Muscle layer of duodenum (tissue), 2 donors: ENCODE measurements at regions not wholly inside any gene's neighbourhood (a gene's known extent, or its start where the extent isn't known, plus 50 kb on each side); places are given as distances from the start of the nearest gene placed in this dataset.

Experiments
- H3K27ac ChIP-seq: one replicate; pipeline ENCODE4 v1.7.0; 2013; ENCODE audit warnings: mild to moderate bottlenecking, low read length
- H3K27me3 ChIP-seq: one replicate; pipeline ENCODE4 v1.7.0; 2013; ENCODE audit warnings: low read depth, mild to moderate bottlenecking, control low read depth, low read length
- H3K36me3 ChIP-seq, 2 donors: one replicate each; pipeline ENCODE4 v1.7.0; 2013; ENCODE audit warnings: low read length in 2 of 2, control low read depth in 1 of 2, mild to moderate bottlenecking in 1 of 2; ENCODE audit not compliant: insufficient read depth in 2 of 2, control insufficient read depth in 1 of 2
- H3K4me1 ChIP-seq, 2 donors: one replicate each; pipeline ENCODE4 v1.7.0; 2013; ENCODE audit warnings: low read length in 2 of 2, mild to moderate bottlenecking in 2 of 2, control low read depth in 1 of 2, moderate library complexity in 1 of 2; ENCODE audit not compliant: insufficient read depth in 2 of 2, control insufficient read depth in 1 of 2
- H3K4me3 ChIP-seq, 2 donors: one replicate each; pipeline ENCODE4 v1.7.0; 2013; ENCODE audit warnings: low read length in 2 of 2, low read depth in 1 of 2, mild to moderate bottlenecking in 1 of 2
- H3K9me3 ChIP-seq, 2 donors: one replicate each; pipeline ENCODE4 v1.7.0; 2013; ENCODE audit warnings: low read length in 2 of 2, control low read depth in 1 of 2, mild to moderate bottlenecking in 1 of 2; ENCODE audit not compliant: control insufficient read depth in 1 of 2
- donor health status: healthy.

- Histone ChIP-seq H3K4me1 (no peaks in the 10 kb centered on the region), H3K27ac (no peak overlapping the region), H3K9me3 (no peaks in the 10 kb centered on the region), H3K27me3 (no peaks in the 10 kb centered on the region), H3K36me3 (no peaks in the 10 kb centered on the region), H3K4me3 (no peak overlapping the region)
These were observed 113.9 kb upstream of the SLC35B3 start for GRCh38 chr6:8549074-8549790.

DNA sequence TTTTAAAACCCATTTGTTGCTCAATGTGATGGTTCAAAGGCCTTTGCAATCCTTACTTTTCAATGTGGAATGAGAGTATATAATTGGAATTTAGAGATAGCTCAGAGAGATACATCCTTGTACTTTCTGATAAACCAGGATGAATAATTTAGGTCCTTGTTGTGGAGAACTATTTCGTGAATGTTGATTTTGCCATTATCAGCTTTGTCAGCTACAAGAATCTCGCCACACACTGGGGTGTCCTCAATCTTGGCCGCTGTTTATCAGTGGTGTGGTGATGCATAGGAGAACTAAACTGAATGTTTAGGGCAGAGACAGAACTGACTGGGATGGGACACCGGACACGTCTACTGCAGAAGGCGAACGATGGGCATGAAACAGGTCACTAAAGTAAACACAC, 111.2 kb upstream of the SLC35B3 start:
- no peaks in the 10 kb centered on the region for H3K9me3 ChIP-seq
- no peak overlapping the region for H3K27ac ChIP-seq
- no peaks in the 10 kb centered on the region for H3K36me3 ChIP-seq
- no peaks in the 10 kb centered on the region for H3K4me1 ChIP-seq
- no peak overlapping the region for H3K4me3 ChIP-seq
- no peaks in the 10 kb centered on the region for H3K27me3 ChIP-seq

GRCh38 chr6:8545336-8545735, 110.0 kb upstream of the SLC35B3 start:
- H3K9me3 ChIP-seq = peaks cover 0 to 6% of the 10 kb centered on the region in 2 donors
- no peak overlapping the region for H3K27ac ChIP-seq
- no peak overlapping the region for H3K4me3 ChIP-seq
- no peaks in the 10 kb centered on the region for H3K27me3 ChIP-seq
- no peaks in the 10 kb centered on the region for H3K36me3 ChIP-seq
- H3K4me1 ChIP-seq = no peaks in the 10 kb centered on the region

- no peak overlapping the region for H3K27ac ChIP-seq
- H3K4me3 ChIP-seq = no peak overlapping the region
- H3K9me3 ChIP-seq = peaks cover 0 to 10% of the 10 kb centered on the region in 2 donors
- no peaks in the 10 kb centered on the region for H3K4me1 ChIP-seq
- H3K36me3 ChIP-seq = no peaks in the 10 kb centered on the region
- no peaks in the 10 kb centered on the region for H3K27me3 ChIP-seq
These were observed 108.4 kb upstream of the SLC35B3 start for GRCh38 chr6:8543714-8544113.

GRCh38 chr6:8539453-8539852, 104.1 kb upstream of the SLC35B3 start:
- Histone ChIP-seq H3K27me3 (no peaks in the 10 kb centered on the region), H3K27ac (no peak overlapping the region), H3K9me3 (peaks cover 0 to 10% of the 10 kb centered on the region in 2 donors), H3K4me3 (no peak overlapping the region), H3K36me3 (no peaks in the 10 kb centered on the region), H3K4me1 (no peaks in the 10 kb centered on the region)

DNA sequence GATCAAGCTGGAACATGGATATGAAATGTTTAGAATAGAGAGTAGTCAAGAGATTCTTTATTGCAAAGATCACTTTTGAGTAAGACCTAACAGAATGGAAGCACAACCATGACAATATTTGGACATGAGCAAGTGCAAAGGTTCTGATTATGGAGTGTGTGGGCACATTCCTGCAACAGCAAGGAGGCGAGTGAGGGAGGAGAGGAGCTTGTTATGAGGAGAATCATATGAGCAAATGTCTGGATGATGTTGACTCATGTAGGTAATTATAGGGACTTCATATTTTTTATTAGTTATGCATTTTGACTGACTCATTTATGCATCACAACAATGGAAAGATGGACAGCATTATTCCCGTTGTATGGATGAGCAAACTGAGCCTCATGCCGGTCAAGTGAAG, 100.8 kb upstream of the SLC35B3 start:
- Histone ChIP-seq H3K36me3 (no peaks in the 10 kb centered on the region), H3K9me3 (peaks cover 0 to 18% of the 10 kb centered on the region in 2 donors), H3K27me3 (no peaks in the 10 kb centered on the region), H3K4me3 (no peak overlapping the region), H3K4me1 (no peaks in the 10 kb centered on the region), H3K27ac (no peak overlapping the region)

DNA sequence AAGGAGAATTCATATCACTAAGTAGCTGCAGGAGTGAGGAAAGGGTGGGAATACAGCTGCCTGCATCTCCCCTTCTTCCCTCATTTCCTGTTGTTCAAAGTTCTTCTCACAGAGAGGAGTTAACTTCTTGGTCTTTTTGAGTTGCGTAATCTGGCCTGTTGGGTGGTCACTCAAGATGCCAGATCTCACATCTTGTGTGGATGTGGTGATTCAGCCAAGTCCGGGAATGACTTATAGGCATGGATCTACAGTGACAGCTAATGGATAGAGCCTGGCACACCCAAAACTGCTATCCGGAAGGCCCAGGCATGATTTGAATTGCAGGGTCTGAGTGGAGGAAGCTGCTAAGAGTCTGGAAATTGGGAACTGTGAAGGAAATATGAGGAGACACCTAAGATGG, 100.2 kb upstream of the SLC35B3 start:
- H3K27me3 ChIP-seq = no peaks in the 10 kb centered on the region
- no peaks in the 10 kb centered on the region for H3K4me1 ChIP-seq
- H3K27ac ChIP-seq = no peak overlapping the region
- H3K4me3 ChIP-seq = no peak overlapping the region
- H3K9me3 ChIP-seq = peaks cover 0 to 14% of the 10 kb centered on the region in 2 donors
- H3K36me3 ChIP-seq = no peaks in the 10 kb centered on the region

DNA sequence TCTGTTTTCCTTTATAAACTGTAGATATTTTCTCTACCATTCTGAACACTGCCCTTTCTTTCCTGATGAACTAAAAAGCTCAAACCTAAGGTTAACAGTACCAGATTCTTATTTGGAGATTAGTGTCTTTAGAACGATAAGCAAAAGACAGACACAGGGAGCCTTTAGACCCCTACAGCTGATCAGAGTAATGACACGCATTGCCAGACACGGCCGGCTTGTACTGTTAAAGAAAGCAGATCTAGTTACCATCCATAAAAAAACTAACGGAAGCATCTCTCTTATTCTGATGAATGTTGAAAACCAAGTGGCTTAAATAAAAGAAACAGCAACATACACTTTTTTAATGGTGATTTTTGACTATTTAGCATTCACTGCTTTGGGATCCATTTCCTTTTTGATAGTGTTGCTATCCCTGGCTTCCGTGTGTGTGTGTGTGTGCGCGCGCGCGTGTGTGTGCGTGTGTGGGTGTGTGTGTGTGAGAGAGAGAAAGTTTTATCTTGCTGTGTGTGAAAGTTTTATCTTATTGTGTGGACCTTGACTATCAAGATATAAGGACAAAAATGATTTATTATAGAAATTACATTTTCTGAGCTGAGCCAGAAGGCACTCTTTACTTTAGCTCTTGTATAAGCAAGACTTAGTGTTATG, 95.6 kb upstream of the SLC35B3 start:
- Histone ChIP-seq H3K27me3 (no peaks in the 10 kb centered on the region), H3K4me3 (peak overlapping the region in 1 of 2 donors; percentile 39), H3K4me1 (no peaks in the 10 kb centered on the region), H3K36me3 (no peaks in the 10 kb centered on the region), H3K9me3 (peaks cover 0 to 8% of the 10 kb centered on the region in 2 donors), H3K27ac (no peak overlapping the region)

GRCh38 chr6:8529250-8529649, 93.9 kb upstream of the SLC35B3 start:
- Histone ChIP-seq H3K36me3 (no peaks in the 10 kb centered on the region), H3K9me3 (peaks cover 0 to 8% of the 10 kb centered on the region in 2 donors), H3K4me3 (no peak overlapping the region), H3K4me1 (no peaks in the 10 kb centered on the region), H3K27me3 (no peaks in the 10 kb centered on the region), H3K27ac (no peak overlapping the region)

DNA sequence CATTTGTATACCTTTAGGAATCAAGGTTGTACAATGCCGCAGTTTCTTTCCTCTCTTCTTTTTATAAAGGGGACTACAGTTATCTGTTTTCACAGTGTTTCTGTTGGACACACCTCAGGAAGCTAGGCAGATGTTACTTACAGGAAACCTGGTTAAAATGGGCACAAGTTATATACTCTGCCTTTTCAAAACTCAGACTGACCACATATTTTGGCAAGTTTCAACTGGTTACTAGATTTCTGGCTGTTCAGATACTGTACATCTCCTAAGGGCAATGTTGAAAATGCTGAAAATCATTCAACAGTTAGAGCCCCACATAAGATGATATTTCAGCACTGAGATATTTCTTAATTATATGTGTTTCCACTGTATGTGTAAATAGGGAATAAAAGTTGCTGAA, 92.5 kb upstream of the SLC35B3 start:
- Histone ChIP-seq H3K9me3 (peaks cover 0 to 10% of the 10 kb centered on the region in 2 donors), H3K4me1 (no peaks in the 10 kb centered on the region), H3K27me3 (no peaks in the 10 kb centered on the region), H3K27ac (no peak overlapping the region), H3K4me3 (no peak overlapping the region), H3K36me3 (no peaks in the 10 kb centered on the region)

DNA sequence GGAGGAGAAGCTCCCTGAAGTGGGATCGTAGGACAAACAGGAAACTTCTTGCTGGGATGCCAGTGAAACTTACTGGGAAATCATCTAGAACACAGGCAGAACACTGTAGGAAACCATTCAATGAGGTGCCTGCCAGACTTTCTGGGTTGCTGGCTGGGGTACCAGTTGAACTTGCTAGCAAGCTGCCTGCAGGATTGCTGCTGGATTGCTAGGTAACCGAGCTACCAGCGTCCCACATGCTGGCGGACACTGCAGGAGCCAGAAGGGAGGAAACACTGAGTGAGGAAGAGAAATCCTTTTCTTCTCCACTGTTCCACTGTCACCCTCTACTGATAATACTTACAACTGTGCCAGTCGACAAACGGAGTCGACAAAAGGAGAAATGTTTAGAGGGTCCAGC, 91.3 kb upstream of the SLC35B3 start:
- Histone ChIP-seq H3K4me3 (no peak overlapping the region), H3K27me3 (no peaks in the 10 kb centered on the region), H3K4me1 (no peaks in the 10 kb centered on the region), H3K27ac (no peak overlapping the region), H3K36me3 (no peaks in the 10 kb centered on the region), H3K9me3 (peaks cover 0 to 5% of the 10 kb centered on the region in 2 donors)

GRCh38 chr6:8525370-8525769, 90.0 kb upstream of the SLC35B3 start:
- H3K27ac ChIP-seq = no peak overlapping the region
- no peaks in the 10 kb centered on the region for H3K4me1 ChIP-seq
- H3K9me3 ChIP-seq = peaks cover 0 to 5% of the 10 kb centered on the region in 2 donors
- no peaks in the 10 kb centered on the region for H3K36me3 ChIP-seq
- no peaks in the 10 kb centered on the region for H3K27me3 ChIP-seq
- H3K4me3 ChIP-seq = no peak overlapping the region
